ENCODE measurements at regions not wholly inside any gene's neighbourhood (a gene's known extent, or its start where the extent isn't known, plus 50 kb on each side); places are given as distances from the start of the nearest gene placed in this dataset.

DNA sequence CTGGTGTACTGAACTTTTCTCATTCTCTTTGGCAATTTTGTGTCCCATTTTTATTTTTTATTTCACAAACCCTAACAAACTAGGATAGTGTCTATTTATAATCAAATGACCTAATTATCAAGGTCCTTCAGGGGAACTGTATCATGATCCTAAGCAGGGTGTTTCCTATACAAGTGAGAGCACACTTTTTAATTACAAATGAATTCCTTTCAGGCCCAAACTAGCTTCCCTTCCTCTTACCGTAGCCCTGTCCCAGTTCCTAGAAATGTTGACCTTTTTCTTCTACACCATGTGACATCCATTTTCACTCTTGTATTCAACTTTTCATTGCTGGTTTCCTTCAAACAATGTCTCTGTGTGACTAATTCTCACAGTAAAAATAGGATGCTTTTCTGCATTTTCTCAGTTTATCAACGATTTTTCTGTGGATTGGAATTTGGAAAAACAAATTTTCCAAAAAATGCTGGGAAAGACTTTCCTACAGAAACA, 411.4 kb downstream of the CCDC91 start:
- no peak for DNase-seq

GRCh38 chr12:28602786-28603185, 412.5 kb downstream of the CCDC91 start:
- DNase-seq, result no peak

- DNase-seq, result no peak
Observed at GRCh38 chr12:28603239-28603638, 413.0 kb downstream of the CCDC91 start.

- DNase-seq, result no peak
Observed at GRCh38 chr12:28603801-28604200, 413.5 kb downstream of the CCDC91 start.

DNA sequence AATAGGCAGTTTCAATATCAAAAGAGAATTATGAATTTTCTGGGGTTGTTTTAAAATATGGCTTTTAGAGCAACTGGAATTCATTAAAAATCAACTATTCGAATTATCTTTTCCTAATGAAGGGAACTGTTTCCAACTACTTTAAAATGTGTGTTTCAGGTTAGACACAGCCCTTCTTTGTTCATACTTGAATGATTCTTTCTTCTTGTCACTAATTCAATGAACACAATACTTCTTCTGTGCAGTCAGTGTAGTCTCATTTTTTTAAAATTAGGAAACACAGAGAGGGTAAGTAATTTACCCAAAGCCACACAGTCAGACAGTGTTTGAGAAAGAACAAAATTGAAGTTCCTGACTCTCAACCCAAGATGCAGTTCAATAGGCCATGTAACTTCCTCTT, 414.0 kb downstream of the CCDC91 start:
- DNase-seq, result no peak

DNA sequence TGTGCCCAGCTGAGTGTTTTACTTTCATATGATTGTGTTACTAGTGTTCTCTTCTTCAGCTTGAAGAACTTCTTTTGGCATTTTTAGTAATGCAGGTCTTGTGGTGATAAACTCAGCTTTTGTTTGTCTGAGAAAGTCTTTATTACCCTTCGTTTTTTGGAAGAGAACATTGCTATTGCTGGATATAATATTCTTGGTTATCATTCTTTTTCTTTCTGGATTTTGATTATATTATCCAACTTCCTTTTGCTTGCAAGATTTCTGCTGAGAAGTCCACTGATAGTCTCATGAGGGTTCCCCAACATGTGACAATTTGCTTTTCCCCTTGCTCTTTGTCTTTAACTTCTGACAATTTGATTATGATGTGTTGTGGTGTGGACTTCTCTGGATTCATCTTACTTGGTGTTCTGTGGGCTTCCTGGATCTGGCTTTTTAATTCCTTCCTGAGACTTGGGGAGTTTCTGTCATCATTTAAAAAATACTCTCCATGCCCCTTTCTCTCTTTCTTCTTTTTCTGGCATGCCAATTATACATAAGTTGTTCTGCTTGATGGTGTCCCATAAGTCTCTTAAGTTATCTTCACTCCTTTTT, 416.8 kb downstream of the CCDC91 start:
- no peak for DNase-seq

DNA sequence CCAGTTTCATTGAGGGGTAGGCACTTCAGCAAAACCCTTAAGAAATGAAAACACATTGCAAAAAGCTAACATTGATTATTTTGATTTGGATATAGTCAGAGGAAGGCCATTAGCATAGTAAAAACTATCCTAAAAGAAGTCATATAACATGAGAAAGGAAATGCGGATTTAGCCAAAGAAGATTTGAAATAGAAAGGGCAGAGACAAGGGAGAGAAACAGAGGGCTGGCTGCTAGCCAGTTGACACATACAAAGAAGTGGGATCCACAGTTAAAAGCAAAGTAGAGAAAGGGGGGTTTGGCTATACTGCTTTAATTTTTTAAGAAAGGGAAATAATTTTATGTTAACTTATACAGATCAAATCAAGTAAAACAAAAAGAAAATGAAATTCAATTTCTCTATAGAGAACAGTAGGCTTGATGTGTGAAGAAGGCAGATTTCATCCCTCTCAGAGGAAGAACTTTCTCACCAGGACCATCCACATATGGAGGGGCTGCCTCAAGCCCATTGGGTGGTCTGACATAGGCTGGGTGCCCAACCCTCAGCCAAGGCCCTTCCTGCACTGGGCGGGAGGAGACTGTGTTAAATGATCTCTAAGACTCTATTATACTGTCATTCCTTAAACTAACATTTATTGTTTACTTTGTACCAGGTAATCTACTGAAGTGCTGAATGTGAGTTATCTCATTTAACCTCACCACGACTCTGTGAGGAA, 420.3 kb downstream of the CCDC91 start:
- DNase-seq, result no peak

GRCh38 chr12:28611115-28611435, 420.8 kb downstream of the CCDC91 start:
- DNase-seq, result no peak

DNA sequence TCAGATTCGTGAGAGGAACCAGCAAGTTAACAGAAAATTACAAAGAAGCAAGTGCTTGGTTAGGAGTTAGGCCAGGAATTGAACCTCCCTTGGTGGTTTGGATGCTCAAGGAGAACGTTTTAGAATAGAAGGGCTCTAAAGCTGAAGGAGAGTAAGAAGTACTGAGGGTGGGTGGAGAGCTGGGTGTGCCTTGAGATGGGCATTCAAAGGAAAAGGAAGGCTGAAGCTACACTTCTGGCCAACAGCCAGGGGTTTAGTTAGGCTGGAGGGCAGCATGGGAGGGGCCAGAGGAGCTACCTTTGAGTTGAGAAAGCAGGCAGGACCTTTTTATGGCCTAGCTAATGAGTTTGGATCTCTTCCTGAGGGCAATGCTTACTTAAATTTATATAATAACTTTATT, 421.2 kb downstream of the CCDC91 start:
- DNase-seq, result no peak

DNA sequence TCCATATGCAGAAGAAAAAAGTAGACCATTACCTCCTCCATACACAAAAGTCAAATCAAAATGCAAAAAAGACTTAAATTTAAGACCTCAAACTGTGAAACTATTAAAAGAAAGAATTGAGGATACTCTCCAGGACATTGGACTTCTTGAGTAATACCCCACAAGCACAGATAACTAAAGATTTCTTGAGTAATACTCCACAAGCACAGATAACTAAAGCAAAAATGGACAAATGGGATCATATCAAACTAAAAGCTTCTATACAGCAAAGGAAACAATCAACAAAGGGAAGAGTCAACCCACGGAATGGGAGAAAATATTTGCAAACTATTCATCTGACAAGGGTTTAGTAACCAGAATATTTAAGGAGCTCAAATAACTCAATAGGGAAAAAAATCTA, 427.9 kb downstream of the CCDC91 start:
- DNase-seq, result no peak

GRCh38 chr12:28618772-28619171, 428.5 kb downstream of the CCDC91 start:
- DNase-seq, result no peak

- DNase-seq, result no peak
Observed at GRCh38 chr12:28620281-28620680, 430.0 kb downstream of the CCDC91 start.

DNA sequence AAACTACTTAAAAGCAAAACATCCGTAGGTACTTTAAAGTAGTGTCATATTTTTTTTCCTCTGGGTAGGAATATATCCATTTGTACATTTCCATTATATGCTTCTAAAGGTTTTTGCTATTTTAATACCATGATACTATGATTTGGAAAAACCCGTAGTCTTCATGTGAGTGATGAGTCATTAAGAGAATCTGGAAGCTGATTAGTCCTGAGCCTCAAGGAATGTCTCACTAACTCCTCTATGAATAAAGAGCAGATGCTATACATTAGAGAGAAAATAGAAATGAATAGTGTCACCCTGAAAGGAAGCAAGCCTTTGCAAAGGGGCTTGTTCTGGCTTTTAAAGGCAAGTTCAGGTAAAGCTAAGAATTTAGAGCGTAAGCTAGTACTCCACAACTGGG, 432.1 kb downstream of the CCDC91 start:
- DNase-seq, result no peak

GRCh38 chr12:28626504-28626903, 436.2 kb downstream of the CCDC91 start:
- DNase-seq, result no peak

DNA sequence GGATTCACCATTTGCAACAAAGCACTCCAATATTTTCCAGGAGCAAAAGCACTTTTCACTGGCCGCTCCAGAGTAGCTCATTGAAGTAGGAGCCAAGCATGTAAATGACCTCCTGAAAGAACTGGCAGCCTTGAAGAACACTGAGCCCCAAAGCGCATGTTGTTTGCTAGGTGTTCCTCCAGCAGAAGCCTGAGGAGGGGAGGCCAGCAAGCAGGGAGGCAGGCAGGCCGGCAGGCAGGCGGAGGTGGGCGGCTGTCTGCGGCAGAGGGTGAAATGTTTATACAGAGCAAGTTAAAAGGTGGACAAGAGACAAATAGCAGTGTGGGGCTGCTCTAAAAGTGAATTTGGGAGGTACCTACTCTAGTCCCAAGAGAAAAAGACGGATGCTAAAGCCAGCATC, 439.4 kb downstream of the CCDC91 start:
- no peak for DNase-seq

DNA sequence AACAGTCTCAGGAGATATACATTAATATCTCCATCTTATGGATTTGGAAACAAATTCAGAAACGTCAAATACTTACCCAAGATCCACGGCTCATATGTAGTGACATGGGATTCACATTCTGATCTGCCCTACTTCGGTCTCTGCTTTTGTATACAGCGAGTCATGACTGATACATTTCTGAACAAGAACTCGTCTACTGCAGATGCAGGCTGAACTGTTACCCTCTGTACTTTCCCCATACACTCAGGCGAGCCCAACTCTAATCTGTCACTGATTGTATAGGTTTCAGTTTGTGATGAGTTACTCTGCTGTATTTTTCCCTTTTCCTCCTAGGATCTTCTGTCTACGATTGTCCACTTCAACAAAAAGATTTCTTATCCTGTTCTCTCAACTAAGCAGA, 441.6 kb downstream of the CCDC91 start:
- DNase-seq, result no peak

DNA sequence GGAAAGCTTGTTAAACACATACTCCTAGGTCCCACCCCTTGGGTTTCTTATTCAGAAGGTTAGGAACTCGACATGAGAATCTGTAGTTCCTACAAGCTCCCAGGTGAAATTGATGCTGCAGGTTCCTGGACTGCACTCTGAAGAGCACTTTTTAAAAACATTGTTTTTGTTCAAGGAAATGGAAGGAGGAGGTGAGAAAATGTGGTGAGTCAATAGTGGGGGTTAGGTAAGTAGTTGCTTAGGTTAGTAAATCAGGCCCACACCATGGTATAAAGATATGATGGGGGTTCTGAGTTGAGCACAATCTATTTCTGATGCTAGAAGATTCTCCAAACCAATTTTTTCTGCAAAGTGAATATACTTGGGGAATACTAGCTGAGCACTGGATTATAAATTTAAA, 450.3 kb downstream of the CCDC91 start:
- DNase-seq, result no peak

- DNase-seq, result no peak
Observed at GRCh38 chr12:28645436-28645835, 455.2 kb downstream of the CCDC91 start.

- DNase-seq, result no peak
Observed at GRCh38 chr12:28645891-28646290, 455.6 kb downstream of the CCDC91 start.

DNA sequence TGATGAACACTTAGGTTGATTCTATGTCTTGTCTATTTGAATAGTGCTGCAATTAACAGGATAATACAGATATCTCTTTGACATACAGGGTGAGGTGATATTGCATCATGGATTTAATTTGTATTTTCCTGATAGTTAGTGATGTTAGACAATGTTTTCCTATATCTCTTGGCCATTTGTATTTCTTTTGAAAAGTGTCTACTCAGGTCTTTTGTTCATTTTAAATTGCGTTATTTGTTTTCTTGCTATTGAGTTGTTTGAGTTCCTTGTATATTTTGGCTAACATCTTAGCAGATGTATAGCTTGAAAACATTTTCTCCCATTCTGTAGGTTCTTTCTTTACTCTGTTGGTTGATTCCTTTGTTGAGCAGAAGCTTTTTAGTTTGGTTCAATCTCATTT, 460.6 kb downstream of the CCDC91 start:
- DNase-seq, result no peak

DNA sequence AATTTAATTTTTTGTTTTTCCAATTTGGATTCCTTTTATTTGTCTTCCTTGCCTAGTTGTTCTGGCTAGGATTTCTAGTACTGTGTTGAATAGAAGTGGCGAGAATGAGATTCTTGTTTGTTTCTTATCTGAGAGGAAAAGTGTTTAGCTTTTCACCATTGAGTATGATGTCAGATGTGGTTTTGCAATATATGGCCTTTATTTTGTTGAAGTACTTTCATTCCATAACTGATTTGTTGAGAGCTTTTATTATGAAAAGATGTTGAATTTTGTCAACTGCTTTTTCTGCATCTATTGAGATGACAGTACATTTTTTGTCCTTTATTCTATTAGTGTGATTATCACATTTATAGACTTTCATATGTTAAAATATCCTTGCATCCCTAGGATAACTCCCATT, 462.0 kb downstream of the CCDC91 start:
- DNase-seq, result no peak

- DNase-seq, result no peak
Observed at GRCh38 chr12:28681980-28682379, 467.1 kb upstream of the FAR2 start.

DNA sequence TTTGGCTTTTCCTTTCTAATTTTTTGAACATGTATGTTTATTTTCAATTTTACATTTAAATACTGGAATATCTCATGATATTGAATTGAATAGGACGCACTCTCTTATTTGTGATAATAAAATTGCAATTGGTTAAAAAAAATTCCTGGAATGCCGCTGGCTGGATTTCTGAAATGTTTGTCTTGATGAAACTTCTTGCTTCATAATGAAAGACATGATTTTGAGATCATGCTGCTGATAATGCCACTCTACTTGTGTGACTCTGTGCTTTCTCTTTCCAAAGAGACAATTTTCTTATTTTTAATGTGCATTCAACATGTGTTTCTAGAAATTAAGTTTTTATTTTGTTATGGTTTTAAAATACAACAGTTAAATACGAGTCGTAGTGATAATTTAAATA, 465.7 kb upstream of the FAR2 start:
- no peak for DNase-seq

DNA sequence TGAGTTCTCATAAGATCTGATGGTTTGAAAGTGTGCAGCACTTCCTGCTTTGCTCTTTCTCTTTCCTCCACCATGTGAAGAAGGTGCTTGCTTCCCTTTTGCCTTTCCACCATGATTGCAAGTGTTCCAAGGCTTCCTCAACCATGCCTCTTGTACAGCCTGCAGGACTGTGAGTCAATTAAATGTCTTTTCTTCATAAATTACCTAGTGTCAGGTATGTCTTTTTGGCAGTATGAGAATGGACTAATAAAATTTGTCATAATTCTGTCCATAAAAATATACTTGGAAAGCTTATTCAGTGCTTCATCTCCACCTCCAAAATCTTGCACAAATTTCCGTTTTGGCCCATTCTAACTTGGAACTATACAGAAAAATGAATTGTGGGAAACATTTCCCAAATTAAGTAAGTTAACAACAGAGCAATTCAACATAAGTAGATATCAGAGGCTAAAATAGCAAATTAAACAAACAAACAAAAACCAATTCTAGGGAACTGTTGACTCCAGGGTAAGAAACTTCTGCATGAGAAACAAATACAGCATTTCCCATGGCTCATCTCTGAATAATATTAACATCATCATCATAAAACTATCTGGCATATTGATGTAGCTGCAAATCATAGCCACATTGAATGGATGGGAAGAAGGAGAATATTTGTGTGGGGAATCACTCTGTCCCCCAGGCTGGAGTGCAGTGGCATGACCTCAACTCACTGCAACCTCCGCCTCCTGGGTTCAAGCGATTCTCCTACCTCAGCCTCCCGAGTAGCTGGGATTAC, 459.5 kb upstream of the FAR2 start:
- DNase-seq, result no peak

Measured in SIG-M5 (cell line).